Neuron (in vitro differentiated cells): ENCODE measurements at regions not wholly inside any gene's neighbourhood (a gene's known extent, or its start where the extent isn't known, plus 50 kb on each side); places are given as distances from the start of the nearest gene placed in this dataset.
"Not testable (repeated sequence)": the region's sequence is repeated elsewhere in the genome, so short reads cannot be mapped to it uniquely, and the experiment has no call there.

Experiments used
- H2AFZ ChIP-seq: one replicate; pipeline ENCODE4 v1.6.1; 2013; ENCODE audit warnings: low read depth, mild to moderate bottlenecking, inconsistent platforms, low read length, moderate library complexity
- H3K27me3 ChIP-seq: one replicate; pipeline ENCODE4 v1.6.1; 2013; ENCODE audit warnings: low read length; ENCODE audit not compliant: insufficient read depth
- H3K36me3 ChIP-seq: one replicate; pipeline ENCODE4 v1.6.1; 2013; ENCODE audit warnings: low read length; ENCODE audit not compliant: insufficient read depth
- H3K4me1 ChIP-seq: one replicate; pipeline ENCODE4 v1.6.1; 2013; ENCODE audit warnings: low read length; ENCODE audit not compliant: insufficient read depth
- H3K4me3 ChIP-seq: 2 replicates; pipeline ENCODE4 v1.5.1; 2013; ENCODE audit warnings: mild to moderate bottlenecking, low read length, moderate library complexity
- H3K9me3 ChIP-seq: one replicate; pipeline ENCODE4 v1.6.1; 2013; ENCODE audit warnings: low read length

GRCh38 chr21:36207577-36208320, 51.1 kb downstream of the DOP1B start:
- Histone ChIP-seq H3K9me3 (no peaks in the 10 kb centered on the region), H3K4me3 (no peak overlapping the region), H3K4me1 (no peaks in the 10 kb centered on the region), H3K36me3 (peaks cover 20% of the 10 kb centered on the region), H2AFZ (no peak overlapping the region), H3K27me3 (no peaks in the 10 kb centered on the region)

GRCh38 chr21:36208326-36209013, 51.8 kb downstream of the DOP1B start:
- H3K4me3 ChIP-seq = no peak overlapping the region
- peaks cover 18% of the 10 kb centered on the region for H3K36me3 ChIP-seq
- H3K9me3 ChIP-seq = no peaks in the 10 kb centered on the region
- H3K4me1 ChIP-seq = no peaks in the 10 kb centered on the region
- no peaks in the 10 kb centered on the region for H3K27me3 ChIP-seq
- no peak overlapping the region for H2AFZ ChIP-seq

GRCh38 chr21:36209626-36210171, 53.1 kb downstream of the DOP1B start:
- H3K4me3 ChIP-seq = no peak overlapping the region
- H3K4me1 ChIP-seq = no peaks in the 10 kb centered on the region
- H3K9me3 ChIP-seq = no peaks in the 10 kb centered on the region
- no peak overlapping the region for H2AFZ ChIP-seq
- H3K36me3 ChIP-seq = peaks cover 27% of the 10 kb centered on the region
- no peaks in the 10 kb centered on the region for H3K27me3 ChIP-seq

GRCh38 chr21:36210779-36211659, 54.4 kb downstream of the DOP1B start:
- Histone ChIP-seq H3K4me1 (no peaks in the 10 kb centered on the region), H2AFZ (no peak overlapping the region), H3K4me3 (no peak overlapping the region), H3K36me3 (peaks cover 32% of the 10 kb centered on the region), H3K27me3 (no peaks in the 10 kb centered on the region), H3K9me3 (no peaks in the 10 kb centered on the region)

DNA sequence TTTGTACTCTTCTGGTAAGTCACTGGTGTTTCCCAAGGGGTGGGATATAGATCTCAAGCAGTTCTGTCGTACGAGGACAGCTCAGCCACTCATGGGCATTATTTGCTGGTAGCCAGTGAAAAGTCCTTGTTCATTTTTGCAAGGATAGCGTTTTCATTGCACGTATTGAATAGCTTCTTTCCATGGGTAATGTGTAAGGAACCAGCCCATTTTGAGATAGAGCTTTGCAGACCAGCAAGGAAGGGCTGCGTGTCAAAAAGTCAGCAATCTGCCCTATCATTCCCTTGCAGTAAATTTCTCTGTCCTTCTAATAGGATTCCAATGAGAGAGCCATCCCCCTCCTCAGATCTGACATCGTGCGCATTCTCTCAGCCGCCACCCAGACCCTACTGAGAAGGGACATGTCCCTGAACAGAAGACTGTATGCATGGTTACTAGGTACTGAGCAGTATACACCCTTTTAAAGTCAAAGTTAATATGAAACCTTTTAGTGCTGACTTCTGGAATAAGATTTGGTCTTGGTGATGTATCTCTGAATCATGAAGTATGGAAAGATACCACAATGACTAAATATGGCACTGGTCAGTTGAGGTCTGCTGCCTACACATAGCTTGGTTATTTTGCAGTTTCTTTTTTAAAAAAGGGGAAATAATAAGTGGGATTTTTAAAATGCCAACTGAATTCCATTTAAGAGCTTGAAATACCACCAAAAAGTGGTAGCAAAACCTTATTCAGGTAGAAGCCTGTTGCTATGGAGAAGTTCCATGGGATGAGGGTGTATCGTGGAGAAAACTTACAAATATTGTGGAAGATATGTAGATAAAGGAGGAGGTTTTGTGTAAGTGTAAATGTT, 55.3 kb downstream of the DOP1B start:
- Histone ChIP-seq H3K4me1 (no peaks in the 10 kb centered on the region), H3K27me3 (no peaks in the 10 kb centered on the region), H2AFZ (no peak overlapping the region), H3K9me3 (no peaks in the 10 kb centered on the region), H3K36me3 (peaks cover 32% of the 10 kb centered on the region), H3K4me3 (no peak overlapping the region)

- Histone ChIP-seq H3K9me3 (no peaks in the 10 kb centered on the region), H3K36me3 (peaks cover 34% of the 10 kb centered on the region), H2AFZ (no peak overlapping the region), H3K4me1 (no peaks in the 10 kb centered on the region), H3K4me3 (no peak overlapping the region), H3K27me3 (no peaks in the 10 kb centered on the region)
These were observed 55.8 kb downstream of the DOP1B start for GRCh38 chr21:36212513-36212780.

DNA sequence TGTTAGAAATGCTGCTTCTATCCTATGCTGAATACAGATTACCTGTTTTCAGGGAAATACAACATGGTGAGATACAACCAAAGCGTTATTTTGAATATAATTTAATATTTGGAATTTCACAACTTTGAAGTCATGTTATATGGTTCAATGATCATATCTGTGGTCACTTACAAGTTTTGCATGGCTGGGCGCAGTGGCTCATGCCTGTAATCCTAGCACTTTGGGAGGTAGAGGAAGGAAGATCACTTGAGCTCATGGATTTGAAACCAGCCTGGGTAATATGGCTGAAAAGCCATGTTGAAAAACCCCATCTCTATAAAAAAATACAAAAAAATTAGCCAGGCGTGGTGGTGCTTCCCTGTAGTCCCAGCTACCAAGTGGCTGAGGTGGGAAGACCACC, 57.9 kb downstream of the DOP1B start:
- Histone ChIP-seq H3K9me3 (no peaks in the 10 kb centered on the region), H3K4me3 (no peak overlapping the region), H3K4me1 (no peaks in the 10 kb centered on the region), H3K36me3 (peaks cover 43% of the 10 kb centered on the region), H2AFZ (no peak overlapping the region), H3K27me3 (no peaks in the 10 kb centered on the region)

DNA sequence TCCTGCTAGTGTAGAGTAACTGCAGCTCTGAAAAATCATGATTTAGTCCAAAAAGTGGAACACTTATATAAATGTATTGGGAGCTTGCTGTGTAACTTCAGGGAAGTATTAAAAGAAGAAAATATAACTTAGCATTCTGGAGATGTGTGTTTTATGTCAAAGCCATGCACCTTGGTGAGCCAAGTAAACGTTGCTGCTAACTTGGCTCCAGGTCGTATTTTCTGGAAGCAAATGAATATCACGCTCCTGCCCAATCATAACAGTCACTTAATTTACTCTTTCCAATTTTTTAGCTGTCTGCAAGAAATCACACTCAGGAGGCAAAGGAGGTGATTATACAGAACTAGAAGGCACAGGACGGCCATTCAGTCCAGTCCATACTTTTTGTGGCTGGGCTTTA, 61.1 kb downstream of the DOP1B start:
- no peak overlapping the region for H2AFZ ChIP-seq

DNA sequence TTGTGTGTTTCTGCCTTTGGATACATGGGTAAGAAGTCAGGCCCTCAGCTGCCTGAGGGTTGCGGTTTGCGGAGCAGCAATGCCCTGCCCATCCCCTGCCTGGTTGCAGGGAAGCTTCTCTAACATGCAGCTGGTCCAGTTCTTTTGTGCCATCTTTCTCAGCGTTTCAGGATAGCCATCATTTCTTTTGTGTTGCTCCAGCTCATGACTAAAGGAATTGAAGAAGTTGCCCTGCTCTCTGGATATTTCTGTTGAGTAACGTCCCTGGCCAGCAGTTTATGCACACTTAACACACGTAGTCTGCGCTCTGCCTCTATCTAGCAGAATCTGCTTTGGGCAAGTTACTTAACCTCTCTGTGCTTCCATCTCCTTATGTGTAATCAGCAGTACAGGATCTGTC, 62.1 kb downstream of the DOP1B start:
- Histone ChIP-seq H3K4me3 (no peak overlapping the region), H3K9me3 (no peaks in the 10 kb centered on the region), H2AFZ (no peak overlapping the region), H3K27me3 (no peaks in the 10 kb centered on the region), H3K4me1 (no peaks in the 10 kb centered on the region), H3K36me3 (peaks cover 45% of the 10 kb centered on the region)

More for the DNA sequence above, 61.1 kb downstream of the DOP1B start:
- Histone ChIP-seq H3K9me3 (no peaks in the 10 kb centered on the region), H3K36me3 (peaks cover 40% of the 10 kb centered on the region), H3K27me3 (no peaks in the 10 kb centered on the region), H3K4me3 (no peak overlapping the region), H3K4me1 (no peaks in the 10 kb centered on the region)

DNA sequence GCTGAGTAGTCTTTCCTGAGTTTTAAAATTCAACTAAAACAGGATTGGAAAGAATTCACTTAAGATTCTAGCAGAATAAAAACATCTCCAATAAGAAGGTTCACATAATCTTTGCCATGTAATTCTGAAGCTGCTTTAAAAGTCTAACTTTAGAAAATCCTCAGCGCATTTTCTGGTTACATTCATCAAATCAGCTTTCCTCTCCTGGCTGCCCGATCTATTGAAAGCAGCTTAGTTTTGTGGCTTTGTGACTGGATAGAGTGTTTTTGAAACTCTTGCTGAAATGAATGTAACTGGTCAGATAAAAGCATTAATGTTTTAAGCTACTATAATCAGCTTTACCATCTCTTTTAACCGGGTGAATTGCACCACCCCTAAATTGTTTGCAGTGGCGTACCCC, 66.8 kb downstream of the DOP1B start:
- no peaks in the 10 kb centered on the region for H3K27me3 ChIP-seq
- no peaks in the 10 kb centered on the region for H3K4me1 ChIP-seq
- H3K36me3 ChIP-seq = peaks cover 53% of the 10 kb centered on the region
- no peak overlapping the region for H3K4me3 ChIP-seq
- peaks cover 2% of the 10 kb centered on the region for H3K9me3 ChIP-seq
- no peak overlapping the region for H2AFZ ChIP-seq

GRCh38 chr21:36229181-36229580, 72.6 kb downstream of the DOP1B start:
- Histone ChIP-seq H2AFZ (no peak overlapping the region), H3K27me3 (no peaks in the 10 kb centered on the region), H3K4me3 (no peak overlapping the region), H3K9me3 (peaks cover 2% of the 10 kb centered on the region), H3K4me1 (no peaks in the 10 kb centered on the region), H3K36me3 (peaks cover 54% of the 10 kb centered on the region)

- H3K9me3 ChIP-seq, H3K4me1 ChIP-seq, H3K27me3 ChIP-seq, H2AFZ ChIP-seq, H3K4me3 ChIP-seq: not testable (repeated sequence)
- H3K36me3 ChIP-seq = peaks cover 40% of the 10 kb centered on the region
These were observed 74.8 kb downstream of the DOP1B start for GRCh38 chr21:36231444-36231843.
